NCI-H446 treated with DMSO at 0.1 percent for 48 hours (cell line): ENCODE measurements at regions not wholly inside any gene's neighbourhood (a gene's known extent, or its start where the extent isn't known, plus 50 kb on each side); places are given as distances from the start of the nearest gene placed in this dataset.

Source experiments
- DNase-seq: peaks from one replicate; lab custom pipeline; 2025; lab: John Stamatoyannopoulos, UW

DNA sequence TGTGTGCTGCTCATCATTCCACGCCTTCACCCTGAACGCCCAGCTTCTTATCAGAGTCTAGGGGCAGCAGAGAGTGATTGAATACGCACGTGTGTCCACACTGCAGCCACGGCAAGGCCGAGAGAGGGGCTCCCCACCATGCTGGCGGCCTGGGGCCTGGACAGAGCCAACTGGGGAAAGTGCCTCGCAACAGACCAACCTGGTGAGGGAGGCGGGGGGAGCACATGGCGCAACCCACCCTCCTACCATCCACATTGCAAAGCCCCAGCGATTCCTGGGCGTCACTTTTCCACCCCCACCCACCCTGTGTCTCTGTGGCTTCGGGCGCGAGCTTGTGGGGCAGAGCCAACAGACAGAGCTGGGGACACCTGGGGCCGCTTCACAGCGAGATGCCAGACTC, 66.4 kb upstream of the DUSP22 start:
- DNase-seq: no peak

DNA sequence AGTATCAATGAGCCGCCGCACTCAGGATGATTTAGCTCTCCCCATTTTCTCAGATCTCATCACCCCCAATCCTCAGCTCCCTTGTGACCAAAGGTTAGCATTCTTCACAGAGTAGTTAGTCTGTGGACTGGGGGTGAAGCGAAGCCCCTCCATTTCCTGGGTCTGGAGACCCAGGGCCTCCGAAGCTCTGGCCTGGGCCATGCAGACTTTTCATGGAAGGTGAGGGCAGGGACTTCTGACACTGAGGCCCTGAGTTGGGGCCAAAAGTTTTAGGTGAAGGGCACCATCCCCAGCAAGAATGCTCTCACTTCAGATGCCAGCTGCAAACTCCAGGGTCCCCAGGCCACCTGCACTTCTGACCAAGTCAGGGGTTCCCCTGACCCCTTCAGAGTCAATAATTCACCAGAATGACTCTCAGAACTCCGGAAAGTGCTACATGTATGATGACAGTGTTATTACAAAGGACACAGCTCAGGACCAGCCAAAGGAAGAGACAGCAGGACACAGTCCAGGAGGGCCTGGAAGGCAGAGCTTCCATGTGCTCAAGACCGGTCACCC, 65.7 kb upstream of the DUSP22 start:
- no peak for DNase-seq

DNA sequence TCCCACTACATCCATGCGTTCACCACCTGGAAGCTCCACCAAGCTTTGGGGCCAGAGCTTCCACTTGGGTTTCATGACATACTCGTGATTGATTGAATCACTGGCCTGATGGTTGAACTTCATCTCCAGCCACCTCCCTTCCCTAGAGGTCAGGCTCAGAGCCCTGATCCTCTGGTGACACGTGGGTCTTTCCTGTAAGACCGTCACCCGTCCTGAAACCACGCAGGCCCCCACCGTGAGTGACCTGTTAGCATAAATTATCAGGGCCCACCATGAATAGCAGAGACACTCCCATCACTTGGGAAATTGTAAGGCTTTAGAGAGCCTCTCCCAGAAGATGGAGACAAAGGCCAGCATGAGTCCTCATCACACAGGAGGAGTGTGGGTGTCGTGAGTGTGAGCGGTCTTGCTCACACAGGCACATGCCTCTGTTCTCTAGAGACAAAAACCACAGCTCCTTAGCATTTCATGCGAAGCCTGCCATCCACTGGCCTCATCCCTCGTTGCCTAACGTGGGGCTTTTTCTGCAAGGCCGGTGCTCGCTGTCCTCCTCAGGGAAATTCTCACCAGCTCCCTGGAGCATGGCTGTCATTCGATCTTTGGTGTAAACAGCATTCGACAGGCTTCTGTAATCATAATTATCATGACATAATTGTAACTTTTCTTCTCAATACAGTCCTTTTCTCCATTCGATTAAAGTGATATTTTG, 65.1 kb upstream of the DUSP22 start:
- DNase-seq: no peak

DNA sequence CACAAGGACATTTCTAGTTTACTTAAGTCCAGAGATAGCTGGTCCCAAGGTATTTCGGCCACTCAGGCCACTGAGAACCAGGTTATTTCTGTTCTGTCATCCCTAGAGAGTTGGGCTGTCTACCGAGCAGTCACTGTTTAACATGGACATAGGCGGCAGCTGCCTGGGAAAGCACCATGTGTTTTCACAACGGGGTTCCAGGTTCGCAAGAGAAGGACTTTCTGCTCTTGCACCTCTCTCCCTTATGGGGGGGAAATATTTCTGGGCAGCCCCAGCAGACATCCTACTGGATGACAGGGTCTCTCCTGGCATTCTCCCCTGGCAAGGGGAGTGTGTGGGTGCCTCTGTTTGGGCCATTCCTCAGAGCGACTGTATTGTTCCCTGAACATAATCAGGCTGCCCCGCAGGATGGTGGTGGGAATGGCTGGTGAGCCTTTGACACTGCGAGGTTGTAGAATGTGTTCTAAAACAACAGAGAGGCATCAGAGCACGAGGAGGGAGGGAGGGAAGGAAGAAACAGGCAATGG, 64.4 kb upstream of the DUSP22 start:
- no peak for DNase-seq

DNA sequence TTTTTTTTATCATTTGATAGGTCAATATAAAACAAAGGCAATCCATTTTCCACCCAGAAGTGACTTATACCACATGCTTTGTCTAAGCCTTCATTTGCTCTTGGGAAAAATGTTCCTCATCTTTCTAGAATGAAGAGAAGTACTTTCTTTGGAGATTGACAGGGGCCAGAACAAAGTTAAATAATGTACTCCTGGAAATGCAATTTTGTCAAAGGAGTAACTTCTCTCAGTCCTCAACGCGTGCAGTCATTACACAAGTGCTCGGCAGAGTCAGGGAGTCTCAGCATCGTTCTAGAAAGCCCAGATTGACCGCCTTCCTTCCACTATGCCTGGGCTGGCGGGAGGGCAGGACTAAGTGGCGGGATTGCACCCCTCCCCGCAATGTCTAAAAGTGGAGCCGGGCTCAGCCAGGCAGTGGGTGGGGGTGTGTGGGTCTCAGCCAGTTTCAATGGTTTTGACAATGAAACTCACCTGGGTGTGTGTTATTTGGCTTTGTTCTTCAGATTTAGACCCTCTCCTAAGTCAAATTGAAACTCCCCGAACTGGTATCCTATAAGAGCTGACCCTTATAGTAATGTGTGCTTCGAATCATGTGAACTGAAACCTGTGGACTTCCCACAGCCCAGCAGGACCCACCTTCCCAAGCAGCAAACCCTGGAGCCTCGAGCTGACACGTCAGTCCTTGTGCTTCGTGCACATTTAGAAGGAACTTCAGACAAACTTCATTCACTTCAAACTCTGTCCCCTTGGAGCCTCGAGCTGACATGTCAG, 63.2 kb upstream of the DUSP22 start:
- DNase-seq: no peak

DNA sequence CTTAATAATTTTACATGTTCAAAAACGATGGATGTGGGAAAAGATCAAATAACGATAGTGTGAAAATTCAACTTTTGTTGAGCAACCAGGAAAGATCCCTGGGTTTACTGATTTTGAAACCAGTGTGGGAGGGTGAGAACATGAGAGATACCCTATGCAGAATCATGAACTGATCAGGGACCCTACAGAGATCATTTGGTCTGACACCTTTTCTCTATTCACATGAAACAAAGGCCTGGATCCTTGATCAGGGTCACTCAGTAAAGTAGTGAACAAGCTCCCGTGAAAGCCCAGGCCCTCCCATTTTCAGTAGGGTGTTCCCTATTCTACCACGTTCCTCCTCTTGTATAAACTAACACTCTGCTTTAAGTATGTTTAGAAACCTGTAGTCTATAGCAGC, 60.5 kb upstream of the DUSP22 start:
- DNase-seq: no peak

DNA sequence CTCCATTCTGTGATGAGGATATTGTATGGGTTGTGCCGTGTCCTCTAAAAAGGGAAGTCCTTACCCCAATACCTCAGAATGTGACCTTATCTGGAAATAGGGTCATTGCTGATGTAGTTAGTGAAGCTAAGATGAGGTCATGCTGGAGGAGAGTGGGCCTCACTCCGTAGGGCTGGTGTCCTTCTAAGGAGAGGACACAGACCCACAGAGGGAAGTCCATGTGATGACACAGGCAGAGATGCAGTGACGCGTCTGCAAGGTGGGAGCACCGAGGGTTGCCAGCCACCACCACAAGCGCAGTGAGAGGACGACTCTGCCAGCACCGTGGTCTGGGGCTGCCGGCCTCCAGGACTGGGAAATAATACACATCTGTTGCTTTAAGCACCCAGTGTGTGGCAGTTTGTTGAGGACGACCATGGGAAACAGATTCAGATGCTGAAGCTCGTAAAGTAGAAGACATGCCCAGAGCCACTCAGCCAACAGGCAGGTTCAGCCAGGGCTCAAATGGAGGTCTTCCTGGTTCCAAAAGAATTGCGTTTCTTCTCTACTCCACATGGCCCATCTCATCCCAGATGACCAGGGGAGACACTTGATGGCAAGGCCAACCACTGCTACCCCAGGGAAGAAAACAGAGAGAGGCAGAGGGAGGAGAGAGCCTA, 59.2 kb upstream of the DUSP22 start:
- no peak for DNase-seq

DNA sequence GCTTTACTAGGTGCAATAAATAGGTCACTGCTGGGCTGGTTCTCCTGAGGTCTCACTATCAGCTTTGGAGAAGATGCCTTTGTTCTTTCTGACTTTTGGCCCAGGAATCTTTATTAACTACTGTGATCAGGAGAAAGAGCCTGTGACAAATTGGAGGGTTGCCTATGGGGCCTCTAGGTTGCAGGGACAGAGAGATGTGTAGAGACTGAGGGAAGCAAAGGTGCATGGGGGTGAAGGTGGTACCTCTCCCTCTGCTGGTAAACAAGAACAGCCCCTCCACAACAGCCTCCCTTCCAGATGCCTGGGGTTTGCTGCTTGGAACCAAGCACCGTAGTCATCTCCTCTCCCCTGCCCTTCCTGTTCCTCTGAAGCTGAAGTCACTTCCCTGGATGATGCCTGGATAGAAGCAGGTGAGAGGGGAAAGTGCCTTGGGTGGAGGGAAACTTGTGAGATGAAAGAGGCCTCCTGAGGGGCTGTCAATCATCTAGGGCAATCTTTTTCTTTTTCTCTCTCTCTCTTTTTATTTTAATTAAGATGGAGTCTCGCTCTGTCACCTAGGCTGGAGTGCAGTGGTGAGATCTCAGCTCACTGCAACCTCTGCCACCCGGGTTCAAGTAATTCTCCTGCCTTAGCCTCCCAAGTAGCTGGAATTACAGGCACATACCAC, 57.4 kb upstream of the DUSP22 start:
- no peak for DNase-seq

DNA sequence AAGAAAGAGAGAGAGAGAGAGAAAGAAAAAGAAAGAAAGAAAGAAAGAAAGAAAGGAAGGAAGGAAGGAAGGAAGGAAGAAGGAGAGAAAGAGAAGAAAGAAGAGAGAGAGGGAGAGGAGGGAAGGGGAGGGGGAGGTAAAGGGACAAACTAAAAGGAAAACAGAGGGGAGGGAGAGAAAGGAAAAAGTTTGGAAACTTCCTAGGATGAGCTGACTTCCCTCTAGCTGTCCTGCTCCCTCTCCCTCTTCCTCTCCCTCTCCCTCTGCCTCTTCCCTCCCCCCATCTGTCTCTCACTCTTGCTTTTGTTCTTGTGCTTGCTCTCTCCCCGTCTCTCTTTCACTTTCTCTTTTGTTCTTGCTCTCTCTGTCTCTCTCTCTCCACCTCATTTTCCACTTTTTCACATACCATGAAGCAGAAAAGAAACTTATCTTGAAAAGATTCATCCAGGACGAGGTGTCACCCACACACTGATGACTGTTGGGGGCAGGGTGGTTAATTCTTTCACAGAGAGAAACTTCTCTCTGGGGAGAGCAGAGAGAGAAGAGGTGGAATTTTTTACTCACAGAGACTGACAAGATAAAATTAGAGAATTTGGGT, 56.4 kb upstream of the DUSP22 start:
- no peak for DNase-seq

DNA sequence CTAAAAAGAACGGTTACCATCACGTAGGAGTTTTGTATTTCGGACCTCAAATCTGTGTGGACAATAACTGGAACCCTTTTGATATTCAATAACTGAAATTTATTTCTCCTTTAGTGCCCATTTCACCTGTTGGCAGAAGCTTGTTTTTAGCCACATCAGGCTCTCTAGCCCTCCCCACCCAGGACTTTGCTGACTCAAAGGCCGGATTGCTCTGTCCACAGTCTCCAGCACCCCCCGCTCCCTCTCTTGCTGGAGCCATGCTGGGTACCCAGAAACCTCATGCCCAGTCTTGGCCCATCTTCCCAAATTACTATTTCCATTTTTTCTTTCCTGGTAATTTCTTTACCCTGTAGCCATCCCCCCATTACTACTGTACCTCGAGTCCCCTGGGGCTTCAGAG, 55.8 kb upstream of the DUSP22 start:
- no peak for DNase-seq

DNA sequence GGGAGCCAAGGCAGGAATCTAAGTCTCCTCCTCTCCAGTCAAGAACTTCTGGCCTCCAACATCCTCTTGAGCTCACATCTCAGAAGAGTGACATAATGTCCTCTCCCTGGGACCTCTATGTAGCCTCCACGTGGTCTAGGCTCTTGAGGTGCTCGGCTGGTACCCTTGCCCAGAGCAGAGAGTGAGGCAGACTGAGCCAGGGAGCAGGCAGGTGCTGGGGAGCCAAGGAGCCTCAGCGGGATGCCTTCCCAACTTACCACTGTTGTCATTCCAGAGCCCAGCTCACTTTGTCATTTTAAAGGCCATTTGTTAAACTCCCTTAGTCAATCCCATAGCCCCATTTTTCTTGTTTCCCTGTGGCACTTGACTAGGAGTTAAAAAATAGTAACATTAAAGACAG, 52.1 kb upstream of the DUSP22 start:
- no peak for DNase-seq

DNA sequence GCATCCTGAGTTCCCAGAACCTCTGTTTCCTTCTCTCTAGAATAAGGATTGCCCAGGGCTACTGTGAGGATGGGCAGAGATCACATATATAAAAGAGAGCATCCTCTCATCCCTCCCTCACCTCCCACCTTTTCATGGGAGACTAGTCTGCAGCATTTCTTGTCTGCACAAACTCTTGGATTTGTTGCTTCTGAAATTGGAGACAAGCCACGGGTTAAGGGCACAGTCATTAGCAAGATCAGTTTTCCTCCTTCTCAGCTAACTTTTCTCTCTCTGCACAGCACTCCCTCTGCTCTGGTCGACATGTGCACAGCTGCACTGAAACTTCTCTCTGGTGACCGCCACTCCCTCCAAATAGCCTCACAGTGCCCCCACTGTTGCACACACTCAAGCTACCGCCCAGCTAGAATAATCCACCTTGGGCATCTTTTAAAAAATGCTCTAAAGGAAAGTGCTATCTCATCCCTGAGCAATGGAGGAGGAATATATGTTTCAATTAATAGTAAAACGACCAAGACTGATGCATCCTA, 50.9 kb upstream of the DUSP22 start:
- no peak for DNase-seq
